Immature natural killer cell (primary cell): ENCODE measurements at regions not wholly inside any gene's neighbourhood (a gene's known extent, or its start where the extent isn't known, plus 50 kb on each side); places are given as distances from the start of the nearest gene placed in this dataset.

Experiments
- DNase-seq, 3 donors: peaks; one replicate each; pipeline ENCODE4 v3.0.0; 2022; ENCODE audit warnings: mixed read lengths in 1 of 3
- H3K27ac Mint-ChIP-seq, 6 donors: one replicate each; pipeline ENCODE4 v1.8.0; 2020; ENCODE audit warnings: mixed read lengths in 6 of 6, mild to moderate bottlenecking in 5 of 6, inconsistent platforms in 4 of 6, moderate library complexity in 3 of 6
- H3K27me3 Mint-ChIP-seq, 3 donors: one replicate each; pipeline ENCODE4 v1.8.0; 2020 to 2021; ENCODE audit warnings: low read depth in 3 of 3, mild to moderate bottlenecking in 3 of 3, mixed read lengths in 3 of 3, moderate library complexity in 3 of 3, inconsistent platforms in 1 of 3
- H3K36me3 Mint-ChIP-seq, 3 donors: one replicate each; pipeline ENCODE4 v1.8.0; 2020; ENCODE audit warnings: mixed read lengths in 3 of 3, inconsistent platforms in 2 of 3, mild to moderate bottlenecking in 2 of 3
- H3K4me1 Mint-ChIP-seq, 2 donors: one replicate each; pipeline ENCODE4 v1.8.0; 2020; ENCODE audit warnings: inconsistent platforms in 2 of 2, mild to moderate bottlenecking in 2 of 2, mixed read lengths in 2 of 2, moderate library complexity in 1 of 2
- H3K4me3 Mint-ChIP-seq, 5 donors: one replicate each; pipeline ENCODE4 v1.8.0; 2020; ENCODE audit warnings: mild to moderate bottlenecking in 5 of 5, mixed read lengths in 5 of 5, inconsistent platforms in 3 of 5, moderate library complexity in 3 of 5
- H3K9me3 Mint-ChIP-seq, 6 donors: one replicate each; pipeline ENCODE4 v1.8.0; 2020; ENCODE audit warnings: mild to moderate bottlenecking in 6 of 6, mixed read lengths in 6 of 6, inconsistent platforms in 4 of 6, moderate library complexity in 3 of 6

DNA sequence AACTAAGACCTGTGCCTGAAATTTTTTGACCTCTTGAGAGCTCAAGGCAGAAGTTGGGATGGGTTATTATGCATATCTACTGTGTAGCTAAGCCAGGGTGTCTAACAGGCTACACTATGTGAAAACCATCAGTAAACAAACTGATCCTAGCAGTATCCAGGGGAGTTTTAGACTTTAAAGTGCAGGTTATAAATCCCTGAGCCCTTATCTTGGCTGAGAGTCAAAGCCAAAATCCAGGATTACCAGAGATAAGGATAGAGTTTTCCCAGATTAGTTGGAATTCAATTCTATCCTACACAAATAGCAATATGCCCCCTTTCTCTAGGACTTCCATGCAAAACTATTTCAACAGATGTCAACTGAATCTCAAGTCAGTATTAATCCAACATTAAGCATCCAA, 1229.7 kb downstream of the GRIK2 start:
- no peak overlapping the region for H3K27ac Mint-ChIP-seq
- no peaks in the 10 kb centered on the region for H3K36me3 Mint-ChIP-seq
- no peaks in the 10 kb centered on the region for H3K4me1 Mint-ChIP-seq
- H3K9me3 Mint-ChIP-seq, result peaks cover 5 to 40% (median 12%) of the 10 kb centered on the region in 6 donors
- H3K4me3 Mint-ChIP-seq, result no peak overlapping the region
- H3K27me3 Mint-ChIP-seq, result no peaks in the 10 kb centered on the region
- DNase-seq, result no peak

DNA sequence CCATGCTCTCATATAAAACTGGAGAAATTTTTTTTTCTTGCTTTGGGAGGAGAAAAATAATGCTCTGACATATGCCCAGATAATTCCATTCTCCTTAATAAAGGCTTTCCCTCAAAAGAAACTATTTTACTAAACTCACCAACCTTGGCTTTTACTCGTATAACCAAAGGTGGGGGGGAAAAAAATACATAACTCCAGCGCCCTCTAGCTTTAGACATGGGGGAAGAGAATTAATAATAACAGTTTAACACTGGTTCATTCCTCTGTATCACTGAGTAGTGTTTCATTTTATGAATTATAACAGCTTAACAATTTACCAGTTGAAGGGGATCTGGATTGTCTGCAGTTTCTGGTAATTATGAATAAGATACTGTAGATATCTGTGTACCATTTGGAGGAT, 1226.1 kb downstream of the GRIK2 start:
- Mint-ChIP-seq H3K9me3 (peaks cover 3 to 27% (median 16%) of the 10 kb centered on the region in 6 donors), H3K27me3 (no peaks in the 10 kb centered on the region), H3K27ac (no peak overlapping the region), H3K36me3 (no peaks in the 10 kb centered on the region), H3K4me1 (no peaks in the 10 kb centered on the region), H3K4me3 (no peak overlapping the region)
- DNase-seq, result no peak

DNA sequence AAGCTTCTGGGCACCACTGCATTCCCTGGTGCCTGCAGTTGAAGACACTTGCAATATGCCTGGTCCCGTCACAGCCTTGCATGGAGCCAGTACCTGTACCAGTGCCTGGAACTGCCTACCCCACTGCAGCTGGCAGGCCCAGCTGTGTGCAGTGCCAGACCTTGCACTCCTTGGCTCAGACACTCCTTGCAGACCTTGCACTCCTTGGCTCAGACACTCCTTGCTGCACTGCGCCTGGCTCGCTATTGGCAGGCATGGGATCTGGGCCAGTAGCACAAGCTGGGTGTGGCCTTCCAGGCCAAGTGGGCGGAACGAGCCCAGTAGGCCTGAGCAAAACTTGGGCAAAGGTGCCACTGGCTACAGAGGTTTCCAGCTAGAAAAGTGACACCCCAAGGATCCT, 1189.1 kb downstream of the GRIK2 start:
- Mint-ChIP-seq H3K27ac (no peak overlapping the region), H3K36me3 (no peaks in the 10 kb centered on the region), H3K27me3 (no peaks in the 10 kb centered on the region), H3K4me3 (no peak overlapping the region), H3K4me1 (no peaks in the 10 kb centered on the region), H3K9me3 (peaks cover 0 to 12% (median 6%) of the 10 kb centered on the region in 6 donors)
- DNase-seq, result no peak

DNA sequence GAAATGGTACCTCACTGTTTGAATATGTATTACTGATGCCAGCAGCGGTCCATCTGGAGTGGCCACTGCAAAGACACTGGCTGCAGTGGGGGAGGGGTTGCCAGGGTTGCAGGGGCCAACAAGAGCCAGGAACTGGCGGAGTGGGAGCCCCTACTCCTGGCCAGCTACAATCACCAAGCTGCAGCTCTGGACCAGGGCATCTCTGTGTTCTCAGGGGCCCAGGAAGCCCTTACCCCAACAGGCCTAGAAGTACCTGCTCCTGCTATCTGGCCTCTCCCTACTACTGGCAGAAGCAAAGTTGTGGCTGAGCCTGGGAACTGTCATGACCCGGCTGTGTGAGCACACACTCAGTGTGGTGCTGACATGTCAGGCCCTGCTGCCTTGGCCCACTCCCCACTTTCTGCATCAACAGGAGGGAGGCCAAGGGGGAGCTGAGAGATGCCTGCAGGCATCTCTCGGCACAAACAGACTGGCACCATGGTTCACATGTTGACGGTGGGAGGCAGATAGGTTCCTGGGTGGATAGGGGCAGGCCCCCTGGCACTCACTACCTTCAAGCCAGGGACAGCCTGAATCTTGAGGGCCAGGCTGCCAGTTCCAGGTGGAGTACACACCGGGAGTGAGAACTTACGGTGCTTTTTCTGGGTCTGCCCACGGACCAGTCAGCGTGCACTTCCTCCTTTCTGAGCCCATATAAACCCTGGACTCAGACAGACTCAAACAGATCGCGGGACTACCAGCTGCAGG, 1188.0 kb downstream of the GRIK2 start:
- Mint-ChIP-seq H3K27me3 (no peaks in the 10 kb centered on the region), H3K36me3 (no peaks in the 10 kb centered on the region), H3K4me3 (no peak overlapping the region), H3K4me1 (no peaks in the 10 kb centered on the region), H3K27ac (no peak overlapping the region), H3K9me3 (peaks cover 0 to 12% (median 6%) of the 10 kb centered on the region in 6 donors)
- DNase-seq, result no peak

DNA sequence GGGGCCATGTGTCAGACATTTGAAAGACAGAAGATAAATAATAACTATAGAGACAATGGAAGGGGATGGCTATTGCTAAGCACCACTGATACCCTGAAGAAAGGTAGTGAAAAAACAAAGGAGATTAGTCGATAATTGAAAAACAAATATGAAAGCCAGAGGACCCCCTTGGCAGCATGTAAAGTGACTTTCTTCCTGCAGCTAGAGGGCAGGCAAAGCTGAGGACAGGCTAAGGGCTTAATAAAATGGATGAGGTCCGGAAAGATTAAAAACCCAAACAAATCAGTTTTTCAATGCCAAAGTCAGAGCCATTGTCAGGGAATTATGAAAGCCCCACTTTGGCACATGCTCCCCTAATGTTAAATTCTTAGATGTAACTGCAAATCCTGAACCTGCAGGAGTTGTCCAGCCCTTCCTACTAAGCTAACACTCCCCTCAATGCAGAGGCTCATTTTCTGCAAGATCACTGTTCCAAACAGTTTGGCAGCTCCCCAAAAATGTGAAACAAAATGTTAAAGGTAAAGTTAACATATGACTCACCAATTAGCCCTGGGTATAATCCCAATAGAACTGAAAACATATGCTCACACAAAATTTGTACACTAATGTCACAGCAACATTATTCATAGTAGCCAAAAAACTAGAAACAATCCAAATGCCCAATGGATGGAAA, 1177.9 kb downstream of the GRIK2 start:
- no peaks in the 10 kb centered on the region for H3K4me1 Mint-ChIP-seq
- H3K4me3 Mint-ChIP-seq, result no peak overlapping the region
- H3K36me3 Mint-ChIP-seq, result no peaks in the 10 kb centered on the region
- DNase-seq, result no peak
- no peaks in the 10 kb centered on the region for H3K27me3 Mint-ChIP-seq
- no peak overlapping the region for H3K27ac Mint-ChIP-seq
- peaks cover 4 to 25% (median 9%) of the 10 kb centered on the region in 6 donors for H3K9me3 Mint-ChIP-seq

DNA sequence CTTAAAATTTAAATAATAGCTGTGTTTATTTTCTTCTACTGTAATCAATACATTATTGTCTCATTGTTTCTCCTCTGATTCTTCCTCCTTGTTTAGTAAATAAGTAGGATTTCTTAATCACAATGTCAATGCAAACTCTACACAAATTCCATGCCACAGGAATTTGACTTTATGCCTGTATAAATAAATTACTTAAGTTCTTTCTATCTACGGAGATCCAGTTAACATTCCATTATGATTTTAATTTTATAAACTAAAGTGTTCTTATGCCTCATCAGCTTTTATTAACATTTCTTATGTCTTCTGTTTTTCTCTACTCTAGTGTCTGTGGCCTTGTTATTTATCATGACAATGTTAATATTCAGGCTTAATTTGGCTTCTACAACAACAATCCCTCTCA, 1169.2 kb downstream of the GRIK2 start:
- H3K36me3 Mint-ChIP-seq, result peaks cover 0 to 3% (median 0%) of the 10 kb centered on the region in 3 donors
- no peak overlapping the region for H3K27ac Mint-ChIP-seq
- no peak overlapping the region for H3K4me3 Mint-ChIP-seq
- H3K4me1 Mint-ChIP-seq, result no peaks in the 10 kb centered on the region
- no peaks in the 10 kb centered on the region for H3K27me3 Mint-ChIP-seq
- H3K9me3 Mint-ChIP-seq, result peaks cover 0 to 21% (median 11%) of the 10 kb centered on the region in 6 donors
- DNase-seq, result no peak

DNA sequence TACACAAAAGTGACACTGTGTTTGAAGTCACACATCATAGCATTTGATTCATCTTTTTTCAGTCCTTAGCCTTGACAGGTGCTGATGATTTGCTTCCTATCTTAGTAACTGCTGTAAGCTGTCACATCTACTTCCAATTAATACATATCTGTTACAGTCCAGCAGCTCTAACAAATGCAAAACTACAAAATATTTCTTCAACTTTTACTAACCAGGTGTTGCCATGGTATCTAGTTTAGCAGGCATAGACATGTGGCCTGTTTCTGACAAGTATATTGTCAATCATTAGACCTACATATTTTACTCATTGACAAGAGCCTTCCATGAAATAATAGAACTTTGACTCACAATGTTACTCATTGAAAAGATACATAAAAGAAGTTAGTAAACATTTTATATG, 1159.7 kb downstream of the GRIK2 start:
- peaks cover 3 to 28% (median 15%) of the 10 kb centered on the region in 6 donors for H3K9me3 Mint-ChIP-seq
- H3K4me3 Mint-ChIP-seq, result no peak overlapping the region
- no peak for DNase-seq
- no peaks in the 10 kb centered on the region for H3K27me3 Mint-ChIP-seq
- H3K4me1 Mint-ChIP-seq, result no peaks in the 10 kb centered on the region
- peaks cover 0 to under 1% (median 0%) of the 10 kb centered on the region in 3 donors for H3K36me3 Mint-ChIP-seq
- H3K27ac Mint-ChIP-seq, result no peak overlapping the region

DNA sequence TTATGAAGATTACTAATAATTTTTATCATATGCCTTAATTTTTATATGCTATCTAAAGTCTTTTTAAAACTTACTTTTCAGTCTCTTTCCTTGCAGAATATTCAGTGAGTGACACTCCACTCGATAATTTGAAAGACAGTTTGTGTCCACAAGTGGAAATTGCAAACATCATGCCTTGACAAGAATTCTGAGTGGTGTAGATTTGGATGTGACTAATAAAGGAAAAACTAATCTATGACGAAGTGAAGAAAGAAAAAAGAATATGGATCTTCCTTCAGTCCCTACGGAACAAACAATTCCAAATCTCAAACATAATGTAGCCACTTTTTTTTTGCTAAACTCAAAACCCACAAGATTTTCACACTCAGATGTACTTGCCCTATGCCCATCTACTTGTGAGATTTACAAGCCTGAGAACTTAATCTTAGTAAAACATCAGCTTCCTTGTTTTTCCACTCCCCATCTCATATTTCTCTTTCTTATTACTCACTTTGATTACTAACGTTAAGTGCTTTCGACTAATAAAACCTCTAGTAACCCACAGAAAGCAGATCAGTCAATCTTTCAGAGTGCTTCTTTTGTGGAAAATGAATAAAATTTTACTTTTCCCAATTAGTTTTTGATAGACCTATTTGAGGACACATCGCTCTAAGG, 1155.8 kb downstream of the GRIK2 start:
- Mint-ChIP-seq H3K36me3 (peaks cover 0 to 3% (median 0%) of the 10 kb centered on the region in 3 donors), H3K9me3 (peaks cover 4 to 38% (median 15%) of the 10 kb centered on the region in 6 donors), H3K4me1 (no peaks in the 10 kb centered on the region), H3K27me3 (no peaks in the 10 kb centered on the region), H3K27ac (no peak overlapping the region), H3K4me3 (no peak overlapping the region)
- DNase-seq, result no peak

DNA sequence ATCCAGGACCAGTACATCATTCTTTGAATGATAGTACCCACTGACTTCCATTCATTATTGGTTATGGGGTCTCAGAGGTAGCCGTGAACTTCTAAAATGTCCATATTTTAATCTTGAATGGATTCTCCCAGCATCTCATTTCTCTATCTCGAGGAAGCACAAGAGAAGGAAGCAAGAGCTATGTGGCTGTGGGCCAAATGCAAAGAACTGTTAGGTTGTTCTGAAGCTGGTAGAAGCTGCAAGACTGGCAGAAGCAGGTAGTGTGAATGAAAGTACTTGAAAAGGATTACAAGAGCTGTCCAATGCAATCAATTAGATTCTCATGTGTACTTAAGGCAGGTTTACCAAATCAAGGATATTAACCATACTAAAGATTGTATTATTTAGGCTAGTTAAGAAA, 1131.8 kb downstream of the GRIK2 start:
- H3K9me3 Mint-ChIP-seq, result peaks cover 4 to 36% (median 9%) of the 10 kb centered on the region in 6 donors
- H3K4me3 Mint-ChIP-seq, result no peak overlapping the region
- no peak for DNase-seq
- H3K27me3 Mint-ChIP-seq, result no peaks in the 10 kb centered on the region
- no peaks in the 10 kb centered on the region for H3K36me3 Mint-ChIP-seq
- no peaks in the 10 kb centered on the region for H3K4me1 Mint-ChIP-seq
- no peak overlapping the region for H3K27ac Mint-ChIP-seq

DNA sequence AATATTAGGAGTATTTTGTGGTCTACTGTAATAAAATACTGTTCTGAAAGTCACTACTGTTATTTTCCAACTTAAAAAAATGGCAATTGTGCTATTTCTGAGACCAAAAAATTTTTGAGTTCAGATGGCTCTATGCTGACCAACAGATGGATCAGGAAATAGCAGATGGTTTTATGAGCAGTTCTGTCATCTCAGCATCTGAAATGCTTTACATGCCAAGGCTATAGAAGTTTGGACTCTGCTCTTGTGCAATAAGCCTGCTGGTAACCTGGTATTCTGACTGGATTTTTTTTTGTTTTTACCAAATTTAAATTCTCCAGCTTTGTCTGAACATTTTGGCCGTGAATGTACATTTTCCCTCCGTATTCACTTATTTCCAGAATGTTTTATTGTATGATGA, 1127.5 kb downstream of the GRIK2 start:
- DNase-seq, result no peak
- Mint-ChIP-seq H3K9me3 (peaks cover 0 to 13% (median 6%) of the 10 kb centered on the region in 6 donors), H3K4me3 (no peak overlapping the region), H3K27me3 (no peaks in the 10 kb centered on the region), H3K36me3 (no peaks in the 10 kb centered on the region), H3K4me1 (no peaks in the 10 kb centered on the region), H3K27ac (no peak overlapping the region)

DNA sequence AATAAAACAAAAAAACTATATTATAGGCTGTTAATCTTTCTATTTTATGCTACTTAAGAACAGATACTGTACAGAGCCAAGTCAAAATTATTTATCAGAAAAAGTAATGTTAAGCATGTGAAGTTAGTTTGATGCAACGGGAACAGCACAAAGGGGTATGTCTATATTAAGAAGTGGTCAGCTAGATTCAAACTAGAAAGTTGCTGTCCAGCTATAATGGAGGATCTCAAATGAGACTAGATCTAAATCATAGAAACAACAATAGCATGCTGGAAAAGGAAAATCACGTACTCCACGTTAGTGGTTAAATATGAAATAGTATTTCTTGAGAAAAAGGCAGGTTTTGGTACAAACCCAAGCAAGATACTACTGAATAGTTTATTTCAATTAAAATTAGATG, 1124.0 kb downstream of the GRIK2 start:
- DNase-seq, result no peak
- Mint-ChIP-seq H3K4me3 (no peak overlapping the region), H3K27ac (no peak overlapping the region), H3K36me3 (no peaks in the 10 kb centered on the region), H3K4me1 (no peaks in the 10 kb centered on the region), H3K27me3 (no peaks in the 10 kb centered on the region), H3K9me3 (peaks cover 1 to 6% (median 4%) of the 10 kb centered on the region in 6 donors)

DNA sequence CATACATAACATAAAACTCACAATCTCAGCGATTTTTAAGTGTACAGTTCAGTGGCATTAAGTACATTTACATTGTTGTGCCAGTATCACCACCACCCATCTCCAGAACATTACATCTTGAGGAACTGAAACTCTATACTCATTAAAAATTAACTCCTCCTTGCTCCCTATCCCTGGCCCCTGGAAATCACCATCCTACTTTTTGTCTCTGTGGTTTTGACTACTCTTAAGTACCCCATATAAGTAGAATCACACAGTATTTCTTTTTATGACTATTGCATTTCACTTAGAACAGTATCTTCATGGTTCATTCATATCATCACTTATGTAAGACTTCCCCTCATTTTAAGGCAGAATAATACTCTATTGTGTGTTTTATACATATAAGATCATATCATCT, 1108.1 kb downstream of the GRIK2 start:
- no peaks in the 10 kb centered on the region for H3K4me1 Mint-ChIP-seq
- no peak overlapping the region for H3K27ac Mint-ChIP-seq
- H3K9me3 Mint-ChIP-seq, result peaks cover 20 to 59% (median 43%) of the 10 kb centered on the region in 6 donors
- no peaks in the 10 kb centered on the region for H3K27me3 Mint-ChIP-seq
- H3K4me3 Mint-ChIP-seq, result no peak overlapping the region
- H3K36me3 Mint-ChIP-seq, result no peaks in the 10 kb centered on the region
- no peak for DNase-seq

DNA sequence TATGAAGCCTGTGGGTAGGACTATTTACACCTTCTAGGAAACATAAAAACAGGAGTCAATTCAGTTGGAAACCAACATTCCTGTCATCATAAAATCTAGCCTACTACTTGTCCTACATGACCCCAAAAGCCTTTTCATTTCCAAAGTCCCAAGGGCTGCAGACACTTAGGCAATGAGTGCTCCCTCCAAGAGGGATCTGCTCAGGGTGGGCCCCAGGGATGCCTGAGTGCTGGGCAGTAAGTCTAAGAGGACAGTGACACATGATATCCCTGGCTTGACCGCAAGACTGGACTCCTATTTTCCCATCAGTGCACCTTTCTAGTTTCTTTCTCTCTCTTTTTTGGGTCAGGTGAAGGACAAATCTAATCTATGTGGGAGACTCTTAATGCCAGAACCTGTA, 1101.3 kb downstream of the GRIK2 start:
- Mint-ChIP-seq H3K4me1 (no peaks in the 10 kb centered on the region), H3K27ac (no peak overlapping the region), H3K4me3 (no peak overlapping the region), H3K9me3 (peaks cover 12 to 51% (median 32%) of the 10 kb centered on the region in 6 donors), H3K36me3 (peaks cover 0 to 3% (median 0%) of the 10 kb centered on the region in 3 donors), H3K27me3 (no peaks in the 10 kb centered on the region)
- DNase-seq, result no peak

DNA sequence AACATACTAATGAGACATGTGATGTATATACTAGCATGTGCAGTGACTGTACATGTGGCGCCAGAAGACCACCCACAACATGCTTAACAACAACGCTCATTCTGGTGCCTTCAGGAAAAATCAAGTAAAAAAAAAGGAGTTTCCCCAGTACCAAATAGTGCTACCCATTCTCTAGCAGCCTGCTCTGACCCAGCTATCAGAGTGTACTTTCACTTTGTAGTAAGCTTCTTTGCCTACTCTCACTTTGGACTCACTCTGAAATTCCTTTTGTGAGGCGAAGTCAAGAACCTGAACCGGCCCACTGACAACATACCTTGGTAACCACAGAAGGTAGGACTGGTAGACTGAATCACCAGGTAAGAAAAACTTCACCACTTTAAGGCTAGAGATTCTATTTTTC, 1100.0 kb downstream of the GRIK2 start:
- no peaks in the 10 kb centered on the region for H3K4me1 Mint-ChIP-seq
- H3K4me3 Mint-ChIP-seq, result no peak overlapping the region
- H3K9me3 Mint-ChIP-seq, result peaks cover 12 to 53% (median 36%) of the 10 kb centered on the region in 6 donors
- peaks cover 0 to 3% (median 0%) of the 10 kb centered on the region in 3 donors for H3K36me3 Mint-ChIP-seq
- H3K27ac Mint-ChIP-seq, result no peak overlapping the region
- DNase-seq, result no peak
- no peaks in the 10 kb centered on the region for H3K27me3 Mint-ChIP-seq
